ENCODE measurements at regions not wholly inside any gene's neighbourhood (a gene's known extent, or its start where the extent isn't known, plus 50 kb on each side); places are given as distances from the start of the nearest gene placed in this dataset.

DNA sequence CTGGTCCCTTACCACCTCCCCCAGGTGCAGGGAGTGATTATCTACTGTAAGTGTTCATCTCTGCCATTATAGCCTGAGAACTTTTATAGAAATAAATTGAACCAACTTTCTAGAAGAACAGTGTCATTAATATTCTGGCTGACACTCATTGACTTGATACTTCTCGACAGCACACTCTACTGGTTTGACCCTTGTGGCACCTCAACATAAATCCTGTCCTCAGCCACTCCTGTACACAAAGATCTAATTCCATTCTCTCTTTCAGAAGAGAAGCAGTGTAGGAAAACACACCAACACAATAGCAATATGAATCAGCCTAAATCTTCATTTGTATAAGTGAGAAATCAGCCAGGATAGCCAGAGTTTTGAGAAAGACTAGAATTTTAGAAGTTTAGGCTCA lies 417.7 kb downstream of the TAF11L14 start:
- DNase-seq, result no peak

- no peak for DNase-seq
These were observed 418.3 kb downstream of the TAF11L14 start for GRCh38 chr5:18052569-18052968.

DNA sequence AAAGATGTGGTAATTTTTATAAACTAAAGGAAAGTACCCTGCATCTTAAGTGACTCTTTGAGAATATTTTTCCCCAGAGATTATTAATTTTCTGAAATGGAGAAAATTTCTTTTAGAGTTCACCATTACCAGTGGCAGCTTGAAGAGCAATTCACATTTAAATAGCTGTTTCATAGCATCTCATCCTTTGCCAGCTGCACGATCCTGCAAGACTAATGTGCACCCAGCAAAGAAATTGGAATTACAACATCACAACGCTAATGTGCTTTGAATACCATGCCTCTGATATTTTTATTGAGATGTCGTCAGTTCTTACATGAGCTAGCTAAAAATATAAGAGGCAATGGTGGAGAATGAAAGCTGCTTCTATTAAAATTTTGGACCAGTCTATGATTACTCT lies 423.5 kb downstream of the TAF11L14 start:
- no peak for DNase-seq

GRCh38 chr5:18067615-18068014 lies 433.4 kb downstream of the TAF11L14 start:
- no peak for DNase-seq

- DNase-seq, result no peak
These were observed 434.6 kb downstream of the TAF11L14 start for GRCh38 chr5:18068826-18069225.

DNA sequence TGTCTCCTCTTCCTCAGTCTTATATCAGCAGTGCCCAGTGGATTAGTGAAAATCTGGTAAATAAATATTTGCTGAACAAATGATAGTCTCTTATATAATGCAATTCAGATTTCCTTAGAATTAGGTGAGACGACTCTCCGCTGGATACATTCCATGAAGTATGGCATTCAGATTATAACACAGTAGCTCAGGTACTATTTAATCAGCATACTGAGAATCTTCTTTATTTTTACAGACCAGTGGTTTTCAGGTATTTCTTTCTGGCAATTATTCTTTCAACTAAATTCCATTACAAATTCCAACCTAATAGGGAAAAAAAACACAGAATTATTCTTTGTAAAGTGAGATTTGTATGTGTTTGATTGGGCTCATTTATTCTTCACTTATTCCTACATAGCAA lies 435.5 kb downstream of the TAF11L14 start:
- DNase-seq, result no peak

- no peak for DNase-seq
These were observed 438.3 kb downstream of the TAF11L14 start for GRCh38 chr5:18072600-18072999.

GRCh38 chr5:18074961-18075360 lies 440.7 kb downstream of the TAF11L14 start:
- DNase-seq, result no peak

- no peak for DNase-seq
These were observed 443.9 kb downstream of the TAF11L14 start for GRCh38 chr5:18078157-18078556.

- DNase-seq, result no peak
These were observed 445.6 kb downstream of the TAF11L14 start for GRCh38 chr5:18079831-18080230.

- DNase-seq, result no peak
These were observed 453.8 kb downstream of the TAF11L14 start for GRCh38 chr5:18088020-18088579.

DNA sequence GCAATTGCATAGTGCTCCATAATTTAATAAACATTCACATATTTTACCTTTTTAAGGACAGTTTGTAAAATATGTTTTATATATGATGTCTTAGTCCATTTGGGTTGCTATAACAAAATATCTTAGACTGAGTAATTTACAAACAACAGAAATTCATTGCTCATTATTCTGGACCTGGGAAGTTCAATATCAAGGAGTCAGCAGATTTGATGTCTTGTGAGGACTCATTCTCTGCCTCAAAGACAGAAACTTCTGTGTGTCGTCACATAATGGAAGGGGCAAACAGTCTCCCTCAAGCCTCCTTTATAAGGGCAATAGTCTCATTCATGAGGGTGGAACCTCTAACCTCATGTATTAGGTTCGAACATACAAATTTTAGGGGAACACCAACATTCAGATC lies 455.9 kb downstream of the TAF11L14 start:
- DNase-seq, result no peak

DNA sequence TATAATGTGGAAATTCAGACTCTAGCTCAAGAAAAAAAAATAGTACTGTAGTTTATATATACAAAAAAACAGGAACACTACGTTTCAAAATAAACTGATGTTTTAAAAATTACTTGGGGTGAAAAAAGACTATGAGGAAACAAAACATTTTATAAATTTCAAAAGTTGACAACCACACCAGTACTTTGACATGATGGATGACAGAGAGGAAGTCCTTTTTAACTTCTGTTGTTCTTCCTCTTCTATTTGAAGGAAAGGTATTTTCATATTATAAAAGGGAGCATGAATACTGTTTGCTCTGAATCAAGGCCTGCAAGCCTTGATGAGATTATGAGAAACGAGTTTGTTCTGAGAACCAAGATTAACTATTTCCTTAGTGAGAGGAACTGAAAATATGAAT lies 456.9 kb downstream of the TAF11L14 start:
- DNase-seq, result no peak

DNA sequence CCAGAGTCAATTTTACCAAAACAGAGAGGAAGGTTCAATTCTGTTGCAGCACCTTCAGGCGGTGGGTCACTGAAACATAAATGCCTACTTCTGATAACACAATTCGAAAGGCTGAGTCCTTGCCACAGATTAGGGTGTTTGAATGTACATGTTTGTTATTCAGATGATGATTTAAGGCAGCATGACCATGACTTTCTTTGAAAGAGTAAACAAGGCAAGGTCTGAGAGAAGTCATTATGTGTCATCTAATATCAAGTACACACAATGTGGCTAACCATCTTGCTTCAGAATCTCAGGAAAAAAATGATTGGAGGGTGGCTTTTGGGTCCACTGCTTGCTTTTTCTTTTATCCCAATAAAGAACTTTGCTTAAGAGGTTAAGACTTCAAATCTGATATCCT lies 457.5 kb downstream of the TAF11L14 start:
- DNase-seq, result no peak

DNA sequence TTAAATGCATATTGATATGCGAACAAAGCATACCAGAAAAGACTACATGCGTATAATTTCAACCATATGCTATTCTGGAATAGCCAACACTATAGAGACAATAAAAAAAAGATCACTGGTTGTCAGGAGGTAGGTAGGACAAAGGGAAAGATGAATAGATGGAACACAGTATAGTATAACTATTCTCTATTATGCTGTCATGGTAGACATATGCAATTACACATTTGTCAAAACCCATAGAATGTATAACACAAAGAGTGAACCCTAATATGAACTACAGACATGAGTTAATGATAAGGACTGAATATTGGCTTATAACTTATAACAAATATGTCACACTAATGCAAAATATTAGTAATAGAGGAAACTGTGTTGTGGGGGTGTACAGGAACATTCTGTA lies 460.8 kb downstream of the TAF11L14 start:
- no peak for DNase-seq

GRCh38 chr5:18097817-18098216 lies 463.6 kb downstream of the TAF11L14 start:
- DNase-seq, result no peak

GRCh38 chr5:18098691-18099090 lies 464.4 kb downstream of the TAF11L14 start:
- DNase-seq, result no peak

- no peak for DNase-seq
These were observed 465.0 kb downstream of the TAF11L14 start for GRCh38 chr5:18099261-18099660.

DNA sequence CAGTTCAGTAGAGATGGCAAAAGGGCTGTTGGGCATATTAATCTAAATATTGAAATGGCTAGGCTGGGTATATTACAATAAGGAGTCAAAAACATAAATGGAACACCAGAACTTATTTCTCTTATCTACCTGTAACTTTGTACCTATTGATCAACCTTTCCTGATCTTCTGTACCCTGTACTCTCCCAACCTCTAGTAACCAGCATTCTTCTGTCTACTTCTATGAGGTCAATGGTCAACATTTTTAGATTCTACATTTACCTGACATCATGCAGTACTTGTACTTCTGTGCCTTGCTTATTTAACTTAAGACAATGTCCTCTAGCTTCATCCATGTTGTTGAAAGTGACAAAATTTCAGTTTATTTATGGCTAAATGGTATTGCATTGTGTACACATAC lies 467.3 kb downstream of the TAF11L14 start:
- DNase-seq, result no peak

DNA sequence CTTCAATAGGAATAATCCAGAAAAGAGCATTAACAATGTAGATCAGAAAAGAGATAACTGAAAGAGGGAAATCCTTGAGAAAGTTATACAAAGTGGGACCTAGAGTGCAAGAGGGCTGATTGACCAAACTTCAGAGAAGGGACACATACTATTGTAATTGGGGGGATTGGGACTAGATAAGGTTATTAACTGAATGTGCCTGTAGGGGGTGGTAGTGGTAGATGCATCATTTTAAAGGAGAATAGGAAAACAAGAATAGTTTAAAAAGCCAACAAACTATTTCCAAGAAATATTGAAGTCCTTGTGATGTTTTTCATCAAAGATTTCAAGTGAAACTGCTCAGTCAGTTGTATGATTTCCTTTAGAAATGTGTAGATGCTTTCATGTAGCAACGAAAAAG lies 468.5 kb downstream of the TAF11L14 start:
- DNase-seq, result no peak

DNA sequence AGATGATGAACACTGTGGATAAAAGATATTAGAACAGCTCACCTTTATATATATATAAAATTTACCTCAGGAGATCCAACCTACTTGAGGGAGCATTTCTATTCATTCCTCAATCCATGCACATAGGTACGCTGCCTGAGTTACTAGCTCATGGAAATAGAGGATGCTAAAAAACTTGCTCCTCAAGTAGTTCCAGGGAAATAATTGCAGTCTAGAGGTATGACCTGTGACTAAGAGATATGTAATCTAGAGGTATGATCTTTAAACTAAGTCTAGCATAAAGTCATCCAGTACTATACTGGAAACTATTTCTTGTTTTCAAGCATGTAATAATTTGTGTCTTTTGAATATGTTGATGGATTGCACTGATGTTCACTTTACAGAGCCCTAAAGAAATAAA lies 471.2 kb downstream of the TAF11L14 start:
- no peak for DNase-seq

DNA sequence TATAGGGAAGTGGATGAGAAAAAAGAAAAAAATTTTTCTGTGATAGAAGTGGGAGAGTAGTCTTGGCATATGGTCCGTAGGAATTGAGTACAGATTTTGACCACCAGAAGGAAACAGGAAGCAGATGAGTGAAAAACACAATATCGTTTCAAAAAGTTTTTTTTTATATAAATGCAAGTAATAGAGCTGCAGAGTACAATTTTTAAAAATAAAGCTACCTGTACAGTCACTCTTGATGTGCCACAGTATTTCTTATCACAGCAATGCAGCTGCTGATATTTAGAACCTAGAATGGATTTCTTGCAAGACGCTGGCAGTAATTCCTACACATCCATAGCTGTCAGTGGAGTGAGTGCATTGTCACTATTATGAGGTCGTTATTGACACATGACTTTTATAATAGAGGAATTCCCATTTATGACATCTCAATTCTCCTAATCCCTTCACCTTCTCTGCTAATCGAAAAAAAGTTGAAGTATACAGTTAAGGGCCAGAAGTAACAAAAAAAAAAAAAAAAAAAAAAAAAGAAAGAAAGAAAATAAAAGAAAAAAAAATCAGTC lies 477.7 kb downstream of the TAF11L14 start:
- no peak for DNase-seq

DNA sequence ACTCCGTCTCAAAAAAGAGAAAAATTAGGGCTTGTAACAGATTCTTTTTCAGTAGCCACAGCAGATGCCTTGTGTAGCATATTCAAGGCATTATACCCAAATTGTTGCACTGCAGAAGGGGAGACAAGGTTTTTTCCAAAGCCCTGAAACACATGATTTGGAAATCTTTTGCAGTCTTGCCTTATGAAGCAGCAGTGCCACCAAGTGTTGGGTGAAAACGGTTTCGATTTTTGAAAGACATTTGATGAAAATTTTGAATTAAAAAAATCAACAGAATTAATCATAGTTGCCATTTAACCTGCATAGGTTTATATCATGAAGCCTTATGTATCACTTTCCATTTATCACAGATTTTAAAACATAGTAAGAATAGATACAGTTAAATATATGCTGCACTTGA lies 479.5 kb downstream of the TAF11L14 start:
- DNase-seq, result no peak

GRCh38 chr5:18114151-18114757 lies 480.0 kb downstream of the TAF11L14 start:
- no peak for DNase-seq

GRCh38 chr5:18117968-18118367 lies 483.7 kb downstream of the TAF11L14 start:
- no peak for DNase-seq
